PC-3 (cell line): ENCODE measurements at regions not wholly inside any gene's neighbourhood (a gene's known extent, or its start where the extent isn't known, plus 50 kb on each side); places are given as distances from the start of the nearest gene placed in this dataset.

Source experiments
- EZH2 ChIP-seq: fragments of 300-600 bp; sonication (generic); IDR thresholded peaks from one replicate; pipeline ENCODE4 v1.6.1; 2017; ENCODE audit warnings: antibody characterized with exemption, mild to moderate bottlenecking, low read length; ENCODE audit not compliant: unreplicated experiment
- EZH2phosphoT487 ChIP-seq: fragments of 300-600 bp; sonication (generic); IDR thresholded peaks from 2 replicates; pipeline ENCODE4 v1.6.1; 2018; ENCODE audit warnings: mild to moderate bottlenecking, antibody characterized with exemption, low read length, borderline replicate concordance
- TF ChIP-seq, protein P1 (sequence below): fragments of 300-600 bp; sonication (generic); conservative IDR thresholded peaks from 2 replicates; pipeline ENCODE4 v1.5.1; 2017; ENCODE audit warnings: antibody characterized with exemption, low read depth, mild to moderate bottlenecking, low read length

GRCh38 chr6:170183521-170183920 is 107.4 kb downstream of the DLL1 start:
- TF ChIP-seq, protein P1, sequence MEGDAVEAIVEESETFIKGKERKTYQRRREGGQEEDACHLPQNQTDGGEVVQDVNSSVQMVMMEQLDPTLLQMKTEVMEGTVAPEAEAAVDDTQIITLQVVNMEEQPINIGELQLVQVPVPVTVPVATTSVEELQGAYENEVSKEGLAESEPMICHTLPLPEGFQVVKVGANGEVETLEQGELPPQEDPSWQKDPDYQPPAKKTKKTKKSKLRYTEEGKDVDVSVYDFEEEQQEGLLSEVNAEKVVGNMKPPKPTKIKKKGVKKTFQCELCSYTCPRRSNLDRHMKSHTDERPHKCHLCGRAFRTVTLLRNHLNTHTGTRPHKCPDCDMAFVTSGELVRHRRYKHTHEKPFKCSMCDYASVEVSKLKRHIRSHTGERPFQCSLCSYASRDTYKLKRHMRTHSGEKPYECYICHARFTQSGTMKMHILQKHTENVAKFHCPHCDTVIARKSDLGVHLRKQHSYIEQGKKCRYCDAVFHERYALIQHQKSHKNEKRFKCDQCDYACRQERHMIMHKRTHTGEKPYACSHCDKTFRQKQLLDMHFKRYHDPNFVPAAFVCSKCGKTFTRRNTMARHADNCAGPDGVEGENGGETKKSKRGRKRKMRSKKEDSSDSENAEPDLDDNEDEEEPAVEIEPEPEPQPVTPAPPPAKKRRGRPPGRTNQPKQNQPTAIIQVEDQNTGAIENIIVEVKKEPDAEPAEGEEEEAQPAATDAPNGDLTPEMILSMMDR, result no peak
- TF ChIP-seq EZH2phosphoT487, result no peak
- TF ChIP-seq EZH2, result no peak
